SU-DHL-6 (cell line): ENCODE measurements at regions not wholly inside any gene's neighbourhood (a gene's known extent, or its start where the extent isn't known, plus 50 kb on each side); places are given as distances from the start of the nearest gene placed in this dataset.

Experiments
- CTCF ChIP-seq: fragments of 200-600 bp; sonication (generic); IDR thresholded peaks from one replicate; pipeline ENCODE4 v1.5.1; 2017; ENCODE audit warnings: antibody characterized with exemption, mild to moderate bottlenecking, low read length, moderate library complexity; ENCODE audit not compliant: insufficient read depth, poor library complexity, severe bottlenecking
- EZH2phosphoT487 ChIP-seq: fragments of 200-600 bp; sonication (generic), shearing (Covaris generic); conservative IDR thresholded peaks from 2 replicates; pipeline ENCODE4 v1.6.1; 2018; ENCODE audit warnings: mild to moderate bottlenecking, antibody characterized with exemption, low read length, moderate library complexity, mixed read lengths

DNA sequence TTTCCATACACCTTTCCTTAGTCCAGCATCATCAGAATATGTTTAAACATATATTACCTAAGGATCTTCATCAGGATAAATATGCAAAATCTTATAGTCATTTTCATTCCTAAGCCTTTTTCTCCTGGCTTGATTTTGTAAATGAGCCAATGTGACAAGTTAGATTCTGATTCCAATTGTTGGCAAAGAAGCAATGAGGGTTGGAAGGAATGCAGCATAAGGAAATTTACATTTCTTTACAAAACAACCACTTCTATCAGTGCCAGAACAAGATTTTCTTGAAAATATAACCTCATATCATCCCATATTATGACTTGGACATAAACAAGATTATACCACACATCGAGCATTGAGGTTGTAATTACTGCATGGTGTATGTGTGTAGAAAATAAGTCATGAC is 508.1 kb downstream of the TRAM1L1 start:
- TF ChIP-seq CTCF (no peak), EZH2phosphoT487 (no peak)
